ENCODE measurements at regions not wholly inside any gene's neighbourhood (a gene's known extent, or its start where the extent isn't known, plus 50 kb on each side); places are given as distances from the start of the nearest gene placed in this dataset.

GRCh38 chr12:77402716-77403115, 337.3 kb upstream of the E2F7 start:
- TF ChIP-seq CTCF (IDR thresholded peaks at IDR 0.05) (no peak), POLR2A (IDR thresholded peaks at IDR 0.05) (no peak)

Data from thyroid gland (tissue), 4 donors.